Gastrocnemius medialis (tissue), 4 donors: ENCODE measurements at regions not wholly inside any gene's neighbourhood (a gene's known extent, or its start where the extent isn't known, plus 50 kb on each side); places are given as distances from the start of the nearest gene placed in this dataset.

Source experiments
- ATAC-seq, 2 donors: fragments of 150-250 bp; one replicate each; pipeline ENCODE4 v1.9.1; 2016
- DNase-seq, 2 donors: peaks; one replicate each; pipeline ENCODE4 v3.0.0-alpha.2; 2019
- H3K27ac ChIP-seq, 4 donors: fragments of 200-600 bp; sonication (generic); 1 replicate in 1 of 4; 2 replicates in 3 of 4; pipeline ENCODE4 v1.5.1; 2016 to 2018; ENCODE audit warnings: mild to moderate bottlenecking in 2 of 4, moderate library complexity in 1 of 4
- H3K27me3 ChIP-seq, 3 donors: fragments of 200-600 bp; sonication (generic) in 2 of 3; 1 replicate in 1 of 3; 2 replicates in 2 of 3; pipeline versions ENCODE4 v1.5.1 to v1.6.0; 2016 to 2019; ENCODE audit warnings: mild to moderate bottlenecking in 1 of 3, moderate library complexity in 1 of 3
- H3K36me3 ChIP-seq, 2 donors: fragments of 200-600 bp; sonication (generic) in 1 of 2; one replicate each; pipeline ENCODE4 v1.5.1; 2017 to 2018
- H3K4me1 ChIP-seq, 2 donors: fragments of 200-600 bp; sonication (generic) in 1 of 2; one replicate each; pipeline ENCODE4 v1.5.1; 2016 to 2017; ENCODE audit warnings: mild to moderate bottlenecking in 2 of 2
- H3K4me3 ChIP-seq, 4 donors: fragments of 200-600 bp; sonication (generic) in 3 of 4; 1 replicate in 1 of 4; 2 replicates in 3 of 4; pipeline ENCODE4 v1.5.1; 2016 to 2019; ENCODE audit warnings: mild to moderate bottlenecking in 2 of 4
- H3K9me3 ChIP-seq, 3 donors: fragments of 200-600 bp; sonication (generic) in 2 of 3; 1 replicate in 1 of 3; 2 replicates in 2 of 3; pipeline ENCODE4 v1.5.1; 2016 to 2019
- CTCF ChIP-seq, 5 experiments: fragments of 450-650 bp in 3 of 5; fragments of 200-600 bp in 2 of 5; sonication (generic) in 2 of 5; IDR thresholded peaks in 4 of 5; conservative IDR thresholded peaks in 1 of 5; 1 replicate in 4 of 5; 2 replicates in 1 of 5; pipeline ENCODE4 v1.5.1; 2016 to 2019; ENCODE audit warnings: antibody characterized with exemption in 5 of 5, mild to moderate bottlenecking in 3 of 5, moderate library complexity in 3 of 5
- POLR2A ChIP-seq, 2 donors: fragments of 450-650 bp; IDR thresholded peaks; one replicate each; pipeline ENCODE4 v1.6.1; 2017; ENCODE audit warnings: antibody characterized with exemption in 2 of 2, mild to moderate bottlenecking in 2 of 2, moderate library complexity in 2 of 2
- in situ Hi-C, 4 donors: fragments of 200-750 bp; cut with MboI; loops; one replicate each; pipeline versions ENCODE4 v1.15.0 to v1.8.0; 2017; ENCODE audit warnings: low sequenced_read_pairs in 4 of 4
- intact Hi-C: fragments of 100-400 bp; cut with DNase I; formaldehyde crosslinking; loops from one replicate; pipeline ENCODE4 v1.15.1; 2023; ENCODE audit warnings: low total_unique reads

- no peak for DNase-seq
- intact Hi-C loops (no loop called here), in situ Hi-C loops (no loop called here)
- Histone ChIP-seq H3K4me1 (peaks cover 28 to 42% of the 10 kb centered on the region in 2 donors), H3K27ac (peak overlapping the region; percentile 36 to 69 (median 56)), H3K36me3 (no peaks in the 10 kb centered on the region), H3K4me3 (no peak overlapping the region), H3K9me3 (no peaks in the 10 kb centered on the region), H3K27me3 (no peaks in the 10 kb centered on the region)
- no peak for TF ChIP-seq CTCF (IDR thresholded peaks at IDR 0.05 in 4 of 5, conservative IDR thresholded peaks at IDR 0.05 in 1 of 5)
- TF ChIP-seq POLR2A (IDR thresholded peaks at IDR 0.05) = no peak
- ATAC-seq = peak; percentile 58 to 66
These were observed 98.9 kb upstream of the CLSTN2 start for GRCh38 chr3:139835830-139836683.

- Histone ChIP-seq H3K4me3 (no peak overlapping the region), H3K4me1 (peaks cover 21 to 30% of the 10 kb centered on the region in 2 donors), H3K36me3 (no peaks in the 10 kb centered on the region), H3K27me3 (no peaks in the 10 kb centered on the region), H3K9me3 (no peaks in the 10 kb centered on the region), H3K27ac (no peak overlapping the region)
- TF ChIP-seq CTCF (IDR thresholded peaks at IDR 0.05 in 4 of 5, conservative IDR thresholded peaks at IDR 0.05 in 1 of 5) (no peak), POLR2A (IDR thresholded peaks at IDR 0.05) (no peak)
- DNase-seq (no peak), ATAC-seq (no peak)
- in situ Hi-C loops (no loop called here), intact Hi-C loops (no loop called here)
These were observed 102.0 kb upstream of the CLSTN2 start for GRCh38 chr3:139832998-139833397.

GRCh38 chr3:139830817-139831216, 104.2 kb upstream of the CLSTN2 start:
- peaks cover 4 to 12% of the 10 kb centered on the region in 2 donors for H3K4me1 ChIP-seq
- no peaks in the 10 kb centered on the region for H3K9me3 ChIP-seq
- in situ Hi-C loops (no loop called here), intact Hi-C loops (no loop called here)
- DNase-seq (peak in 1 of 2 donors; percentile 28), ATAC-seq (no peak)
- TF ChIP-seq POLR2A (IDR thresholded peaks at IDR 0.05) = no peak
- TF ChIP-seq CTCF (IDR thresholded peaks at IDR 0.05 in 4 of 5, conservative IDR thresholded peaks at IDR 0.05 in 1 of 5) = no peak
- H3K27me3 ChIP-seq = no peaks in the 10 kb centered on the region
- H3K4me3 ChIP-seq = no peak overlapping the region
- H3K27ac ChIP-seq = no peak overlapping the region
- H3K36me3 ChIP-seq = no peaks in the 10 kb centered on the region

DNA sequence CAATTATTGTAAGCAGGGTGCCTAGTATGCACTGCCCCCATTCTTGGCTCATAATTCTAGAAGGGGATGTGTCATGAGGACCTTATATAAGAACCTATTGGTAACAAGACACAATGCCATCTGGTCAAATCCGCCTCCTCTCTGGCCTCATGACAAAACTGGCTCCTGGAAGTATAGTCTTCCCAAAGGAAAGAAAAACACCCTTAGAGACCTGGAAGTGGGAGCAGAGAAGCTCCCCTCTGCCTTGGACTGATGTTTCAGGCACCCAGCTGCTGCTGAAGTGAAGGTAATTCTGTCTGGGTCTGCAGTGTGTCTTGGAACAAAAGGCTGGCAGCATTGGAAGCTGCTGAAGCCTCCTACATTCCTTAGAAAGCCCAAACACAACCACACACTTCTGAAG, 107.2 kb upstream of the CLSTN2 start:
- Histone ChIP-seq H3K27ac (no peak overlapping the region), H3K4me1 (peaks cover 0 to 9% of the 10 kb centered on the region in 2 donors), H3K9me3 (no peaks in the 10 kb centered on the region), H3K27me3 (no peaks in the 10 kb centered on the region), H3K4me3 (no peak overlapping the region), H3K36me3 (no peaks in the 10 kb centered on the region)
- TF ChIP-seq POLR2A (IDR thresholded peaks at IDR 0.05) = no peak
- ATAC-seq = no peak
- no peak for DNase-seq
- in situ Hi-C loops = no loop called here
- intact Hi-C loops = no loop called here

DNA sequence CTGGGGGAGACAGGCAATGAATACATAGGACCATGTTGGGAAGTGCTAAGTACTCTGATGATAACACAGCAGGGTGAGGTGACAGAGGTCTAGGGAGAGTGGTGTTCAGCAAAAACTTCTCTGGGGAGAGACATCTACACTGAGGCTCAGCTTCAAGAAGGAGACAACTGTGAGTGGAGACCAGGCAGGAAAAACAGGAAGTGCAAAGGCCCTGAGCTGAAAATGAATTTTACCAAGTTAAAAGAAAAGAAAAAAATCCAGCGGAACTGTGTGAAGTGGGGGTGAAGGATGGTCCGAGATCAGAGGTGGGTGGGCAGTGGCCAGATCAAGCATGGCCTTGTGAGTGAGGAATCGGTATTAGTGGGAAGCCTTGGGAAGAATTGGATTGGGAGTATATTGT, 110.1 kb upstream of the CLSTN2 start:
- Histone ChIP-seq H3K4me1 (no peaks in the 10 kb centered on the region), H3K4me3 (no peak overlapping the region), H3K27ac (no peak overlapping the region), H3K27me3 (no peaks in the 10 kb centered on the region), H3K9me3 (no peaks in the 10 kb centered on the region), H3K36me3 (no peaks in the 10 kb centered on the region)
- DNase-seq = no peak
- TF ChIP-seq CTCF (IDR thresholded peaks at IDR 0.05 in 4 of 5, conservative IDR thresholded peaks at IDR 0.05 in 1 of 5) = no peak
- TF ChIP-seq POLR2A (IDR thresholded peaks at IDR 0.05) = no peak
- in situ Hi-C loops = no loop called here
- intact Hi-C loops = no loop called here
- ATAC-seq = no peak
